ENCODE measurements at regions not wholly inside any gene's neighbourhood (a gene's known extent, or its start where the extent isn't known, plus 50 kb on each side); places are given as distances from the start of the nearest gene placed in this dataset.

- no peak for TF ChIP-seq POLR2A (IDR thresholded peaks at IDR 0.05; ENCODE audit: low read depth, low read length)
- TF ChIP-seq POLR2AphosphoS5 (IDR thresholded peaks at IDR 0.05; ENCODE audit: low read depth, low read length), result no peak
Observed at GRCh38 chr6:6384520-6384919, 64.1 kb upstream of the F13A1 start.
